ENCODE measurements at regions not wholly inside any gene's neighbourhood (a gene's known extent, or its start where the extent isn't known, plus 50 kb on each side); places are given as distances from the start of the nearest gene placed in this dataset.

DNA sequence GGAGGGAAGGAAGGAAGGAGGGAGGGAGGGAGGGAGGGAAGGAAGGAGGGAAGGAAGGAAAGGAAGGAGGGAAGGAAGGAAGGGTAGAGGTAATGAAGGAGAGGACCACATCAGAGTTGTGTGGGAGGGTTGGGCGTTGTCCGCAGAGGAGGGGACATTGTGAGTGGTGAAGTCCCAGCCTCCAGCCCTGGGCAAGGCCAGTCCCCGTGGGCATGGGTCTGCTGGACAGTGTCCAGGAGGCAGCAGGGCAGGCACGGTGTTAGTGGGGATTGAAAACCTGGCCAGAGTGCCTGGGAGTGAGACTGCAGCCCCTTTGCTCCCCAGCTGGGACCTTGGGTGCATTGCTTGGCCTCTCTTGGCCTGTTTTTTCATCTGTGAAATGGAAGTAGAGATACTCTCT lies 1462.3 kb downstream of the BRD1 start:
- no peak for ATAC-seq
- no peak for DNase-seq
- intact Hi-C loops (cut with micrococcal nuclease) = no loop called here

DNA sequence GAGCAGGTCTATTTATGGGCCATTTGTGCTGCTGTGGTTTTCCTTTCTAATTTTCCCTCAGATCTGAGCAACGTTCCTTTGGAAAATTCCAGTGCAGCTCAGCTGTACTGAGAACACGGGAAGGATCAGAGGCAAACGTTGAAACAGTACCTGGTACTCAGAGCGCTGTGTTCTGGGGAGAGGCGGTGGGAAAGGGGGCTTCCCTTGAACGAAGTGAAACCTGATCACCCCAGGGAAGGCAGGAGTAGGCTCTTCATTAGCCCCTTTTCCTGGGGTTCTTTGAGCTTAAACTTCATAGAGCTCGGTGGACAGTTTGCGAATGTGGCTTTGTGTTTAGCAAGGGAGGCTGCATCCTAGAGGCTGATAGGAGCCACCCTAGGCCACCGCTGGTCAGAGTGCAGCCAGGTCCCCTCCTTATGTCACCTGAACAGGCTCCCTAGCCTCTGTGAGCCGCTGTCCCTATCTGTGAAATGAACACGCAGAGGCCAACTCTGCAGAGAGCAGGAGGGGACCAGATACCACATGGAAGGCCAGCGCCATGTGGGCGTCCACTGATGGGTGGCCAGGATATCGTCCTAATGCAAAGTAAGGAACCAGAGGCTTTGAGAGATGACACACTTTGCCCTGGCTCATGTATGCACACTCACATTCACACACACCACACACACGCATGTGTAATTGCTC lies 1464.8 kb downstream of the BRD1 start:
- TF ChIP-seq, protein P1, sequence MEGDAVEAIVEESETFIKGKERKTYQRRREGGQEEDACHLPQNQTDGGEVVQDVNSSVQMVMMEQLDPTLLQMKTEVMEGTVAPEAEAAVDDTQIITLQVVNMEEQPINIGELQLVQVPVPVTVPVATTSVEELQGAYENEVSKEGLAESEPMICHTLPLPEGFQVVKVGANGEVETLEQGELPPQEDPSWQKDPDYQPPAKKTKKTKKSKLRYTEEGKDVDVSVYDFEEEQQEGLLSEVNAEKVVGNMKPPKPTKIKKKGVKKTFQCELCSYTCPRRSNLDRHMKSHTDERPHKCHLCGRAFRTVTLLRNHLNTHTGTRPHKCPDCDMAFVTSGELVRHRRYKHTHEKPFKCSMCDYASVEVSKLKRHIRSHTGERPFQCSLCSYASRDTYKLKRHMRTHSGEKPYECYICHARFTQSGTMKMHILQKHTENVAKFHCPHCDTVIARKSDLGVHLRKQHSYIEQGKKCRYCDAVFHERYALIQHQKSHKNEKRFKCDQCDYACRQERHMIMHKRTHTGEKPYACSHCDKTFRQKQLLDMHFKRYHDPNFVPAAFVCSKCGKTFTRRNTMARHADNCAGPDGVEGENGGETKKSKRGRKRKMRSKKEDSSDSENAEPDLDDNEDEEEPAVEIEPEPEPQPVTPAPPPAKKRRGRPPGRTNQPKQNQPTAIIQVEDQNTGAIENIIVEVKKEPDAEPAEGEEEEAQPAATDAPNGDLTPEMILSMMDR (IDR thresholded peaks at IDR 0.05) = no peak
- Histone ChIP-seq H3K4me1 (ENCODE audit: control insufficient read depth, insufficient read depth, low read length) (no peaks in the 10 kb centered on the region), H3K27me3 (ENCODE audit: control insufficient read depth, insufficient read depth, low read length) (no peaks in the 10 kb centered on the region), H3K27ac (ENCODE audit: low read length) (no peak overlapping the region), H3K4me3 (ENCODE audit: low read length) (no peak overlapping the region), H3K36me3 (ENCODE audit: control insufficient read depth, insufficient read depth, low read length) (no peaks in the 10 kb centered on the region), H3K9me3 (ENCODE audit: control insufficient read depth, insufficient read depth, low read length) (no peaks in the 10 kb centered on the region)
- Mint-ChIP-seq H3K4me3 (no peak overlapping the region), H3K27me3 (ENCODE audit: low read depth in 2 of 2) (no peaks in the 10 kb centered on the region), H3K4me1 (no peaks in the 10 kb centered on the region), H3K9me3 (no peaks in the 10 kb centered on the region), H3K27ac (no peak overlapping the region), H3K36me3 (no peaks in the 10 kb centered on the region)
- WGBS (ENCODE audit: insufficient coverage) = 81% methylated on average over 15 of the region's 15 CpGs
- ATAC-seq = no peak
- intact Hi-C loops (cut with micrococcal nuclease) = no loop called here
- DNase-seq = no peak

More for the DNA sequence above, 1462.3 kb downstream of the BRD1 start:
- no peaks in the 10 kb centered on the region for H3K27me3 Mint-ChIP-seq (ENCODE audit: low read depth in 2 of 2)
- H3K36me3 ChIP-seq (ENCODE audit: control insufficient read depth, insufficient read depth, low read length) = no peaks in the 10 kb centered on the region
- H3K4me1 ChIP-seq (ENCODE audit: control insufficient read depth, insufficient read depth, low read length) = no peaks in the 10 kb centered on the region
- H3K9me3 ChIP-seq (ENCODE audit: control insufficient read depth, insufficient read depth, low read length) = no peaks in the 10 kb centered on the region
- H3K27ac ChIP-seq (ENCODE audit: low read length) = no peak overlapping the region
- H3K4me1 Mint-ChIP-seq = no peaks in the 10 kb centered on the region
- no peak overlapping the region for H3K4me3 ChIP-seq (ENCODE audit: low read length)
- TF ChIP-seq, protein P1 (IDR thresholded peaks at IDR 0.05) = no peak
- 88% methylated on average over 4 of the region's 4 CpGs for WGBS (ENCODE audit: insufficient coverage)
- H3K27me3 ChIP-seq (ENCODE audit: control insufficient read depth, insufficient read depth, low read length) = no peaks in the 10 kb centered on the region
- H3K4me3 Mint-ChIP-seq = no peak overlapping the region
- H3K27ac Mint-ChIP-seq = no peak overlapping the region
- no peaks in the 10 kb centered on the region for H3K9me3 Mint-ChIP-seq
- H3K36me3 Mint-ChIP-seq = no peaks in the 10 kb centered on the region

DNA sequence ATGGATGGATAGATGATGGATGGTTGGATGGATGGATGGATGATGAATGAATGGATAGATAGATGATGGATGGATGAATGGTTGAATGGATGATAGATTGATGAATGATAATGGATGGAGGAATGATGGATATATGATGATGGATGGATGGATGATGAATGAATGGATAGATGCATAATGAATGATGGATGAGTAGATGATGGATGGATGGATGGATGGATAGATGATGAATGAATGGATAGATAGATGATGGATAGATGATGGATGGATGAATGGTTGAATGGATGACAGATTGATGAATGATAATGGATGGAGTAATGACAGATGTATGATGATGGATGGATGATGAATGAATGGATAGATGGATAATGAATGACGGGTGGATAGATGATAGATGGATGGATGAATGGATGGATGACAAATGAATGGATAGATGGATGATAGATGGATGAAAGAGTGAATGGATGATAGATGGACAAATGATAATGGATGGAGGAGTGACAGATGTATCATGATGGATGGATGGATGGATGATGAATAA lies 1466.5 kb downstream of the BRD1 start:
- no peak overlapping the region for H3K27ac Mint-ChIP-seq
- Histone ChIP-seq H3K9me3 (ENCODE audit: control insufficient read depth, insufficient read depth, low read length) (no peaks in the 10 kb centered on the region), H3K4me3 (ENCODE audit: low read length) (no peak overlapping the region), H3K27me3 (ENCODE audit: control insufficient read depth, insufficient read depth, low read length) (no peaks in the 10 kb centered on the region), H3K27ac (ENCODE audit: low read length) (no peak overlapping the region), H3K36me3 (ENCODE audit: control insufficient read depth, insufficient read depth, low read length) (no peaks in the 10 kb centered on the region), H3K4me1 (ENCODE audit: control insufficient read depth, insufficient read depth, low read length) (no peaks in the 10 kb centered on the region)
- no peaks in the 10 kb centered on the region for H3K36me3 Mint-ChIP-seq
- intact Hi-C loops (cut with micrococcal nuclease) = no loop called here
- TF ChIP-seq, protein P1 (IDR thresholded peaks at IDR 0.05) = no peak
- peaks cover 3 to 9% of the 10 kb centered on the region in 2 donors for H3K27me3 Mint-ChIP-seq (ENCODE audit: low read depth in 2 of 2)
- no peaks in the 10 kb centered on the region for H3K9me3 Mint-ChIP-seq
- ATAC-seq (no peak), DNase-seq (no peak)
- 88% methylated on average over 1 of the region's 1 CpG for WGBS (ENCODE audit: insufficient coverage)
- no peaks in the 10 kb centered on the region for H3K4me1 Mint-ChIP-seq
- no peak overlapping the region for H3K4me3 Mint-ChIP-seq

DNA sequence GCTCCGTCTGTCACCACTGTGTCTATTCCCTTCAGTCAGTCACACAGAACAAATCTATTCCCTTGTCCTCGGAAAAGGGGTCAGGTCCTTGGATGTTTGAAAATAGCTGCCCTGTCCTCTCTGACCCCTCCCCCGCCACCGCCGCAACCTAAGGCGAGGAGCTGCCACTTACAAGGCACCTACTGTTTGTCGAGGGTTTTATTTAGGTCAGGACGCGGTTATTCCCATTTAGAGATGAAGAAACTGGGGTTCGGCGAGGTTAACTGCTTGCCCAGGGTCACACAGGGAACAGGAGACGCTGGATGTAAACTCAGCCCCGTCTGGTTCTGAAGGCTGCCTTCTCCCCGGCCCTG lies 1468.1 kb downstream of the BRD1 start:
- Histone ChIP-seq H3K4me1 (ENCODE audit: control insufficient read depth, insufficient read depth, low read length) (no peaks in the 10 kb centered on the region), H3K9me3 (ENCODE audit: control insufficient read depth, insufficient read depth, low read length) (no peaks in the 10 kb centered on the region), H3K36me3 (ENCODE audit: control insufficient read depth, insufficient read depth, low read length) (no peaks in the 10 kb centered on the region), H3K27ac (ENCODE audit: low read length) (no peak overlapping the region), H3K27me3 (ENCODE audit: control insufficient read depth, insufficient read depth, low read length) (no peaks in the 10 kb centered on the region), H3K4me3 (ENCODE audit: low read length) (no peak overlapping the region)
- H3K27me3 Mint-ChIP-seq (ENCODE audit: low read depth in 2 of 2) = peaks cover 3 to 10% of the 10 kb centered on the region in 2 donors
- TF ChIP-seq, protein P1 (IDR thresholded peaks at IDR 0.05) = no peak
- no peaks in the 10 kb centered on the region for H3K9me3 Mint-ChIP-seq
- no peaks in the 10 kb centered on the region for H3K36me3 Mint-ChIP-seq
- H3K4me3 Mint-ChIP-seq = no peak overlapping the region
- DNase-seq (no peak), ATAC-seq (no peak)
- WGBS (ENCODE audit: insufficient coverage) = 85% methylated on average over 14 of the region's 14 CpGs
- intact Hi-C loops (cut with micrococcal nuclease) = no loop called here
- H3K4me1 Mint-ChIP-seq = no peaks in the 10 kb centered on the region
- H3K27ac Mint-ChIP-seq = no peak overlapping the region
